Mucosa of gallbladder (tissue), 1 donor: ENCODE measurements at regions not wholly inside any gene's neighbourhood (a gene's known extent, or its start where the extent isn't known, plus 50 kb on each side); places are given as distances from the start of the nearest gene placed in this dataset.
"Not testable (repeated sequence)": the region's sequence is repeated elsewhere in the genome, so short reads cannot be mapped to it uniquely, and the experiment has no call there.

Experiments used
- DNase-seq: peaks from one replicate; pipeline ENCODE4 v3.0.0-alpha.2; 2020; ENCODE audit warnings: low spot score
- donor health status: DM: no; HTN: no; CAD: no.

DNA sequence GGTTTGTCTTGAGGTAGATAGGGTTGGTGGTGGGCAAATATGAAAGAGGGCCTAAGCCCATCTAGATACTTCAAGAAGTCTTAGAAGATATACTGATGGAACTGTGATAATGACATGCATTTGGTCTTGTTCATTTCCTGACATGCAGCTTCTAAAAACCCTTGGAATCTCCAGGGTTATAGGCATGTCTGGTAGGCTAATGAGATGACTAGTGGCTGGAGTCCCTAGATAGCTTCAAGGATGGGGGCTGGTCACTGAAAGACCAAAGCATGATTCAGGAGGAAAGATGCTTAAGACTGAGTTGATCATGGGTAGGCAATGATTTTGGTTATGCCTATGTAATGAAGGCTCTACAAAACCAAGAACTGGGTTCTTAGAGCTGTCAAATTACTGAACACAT, 217.9 kb upstream of the MOCS1 start:
- DNase-seq, result no peak

- DNase-seq, result no peak
Measured at GRCh38 chr6:40148882-40149573, 214.8 kb upstream of the MOCS1 start.

GRCh38 chr6:40146902-40147301, 212.6 kb upstream of the MOCS1 start:
- no peak for DNase-seq

GRCh38 chr6:40139447-40139846, 205.2 kb upstream of the MOCS1 start:
- no peak for DNase-seq

GRCh38 chr6:40138273-40138720, 204.0 kb upstream of the MOCS1 start:
- peak; percentile 67 for DNase-seq

DNA sequence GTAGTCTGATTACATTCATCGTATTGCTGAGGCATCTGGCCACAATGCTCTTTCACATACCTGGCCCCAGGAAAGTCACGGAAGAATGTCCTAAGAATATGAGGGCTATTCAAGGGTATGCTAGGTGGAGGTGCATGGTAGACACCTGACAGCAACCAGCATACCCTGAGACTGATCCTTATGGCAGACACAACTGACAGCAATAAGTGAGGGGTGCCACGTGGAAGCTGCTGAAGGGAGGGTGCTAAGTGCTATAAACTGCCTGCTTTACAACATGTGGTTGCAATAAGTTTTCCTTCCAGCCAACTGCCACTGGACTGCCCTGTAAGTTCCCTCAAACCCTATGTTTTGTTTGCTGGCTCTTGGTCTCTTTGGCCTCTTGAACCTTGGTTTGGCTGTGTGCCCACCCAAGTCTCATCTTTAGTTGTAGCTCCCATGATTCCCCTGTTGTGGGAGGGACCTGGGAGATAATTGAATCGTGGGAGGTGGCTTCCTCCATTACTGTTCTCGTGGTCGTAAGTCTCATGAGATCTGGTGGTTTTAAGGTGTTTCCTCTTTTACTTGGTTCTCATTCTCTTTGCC, 201.3 kb upstream of the MOCS1 start:
- DNase-seq, result no peak

DNA sequence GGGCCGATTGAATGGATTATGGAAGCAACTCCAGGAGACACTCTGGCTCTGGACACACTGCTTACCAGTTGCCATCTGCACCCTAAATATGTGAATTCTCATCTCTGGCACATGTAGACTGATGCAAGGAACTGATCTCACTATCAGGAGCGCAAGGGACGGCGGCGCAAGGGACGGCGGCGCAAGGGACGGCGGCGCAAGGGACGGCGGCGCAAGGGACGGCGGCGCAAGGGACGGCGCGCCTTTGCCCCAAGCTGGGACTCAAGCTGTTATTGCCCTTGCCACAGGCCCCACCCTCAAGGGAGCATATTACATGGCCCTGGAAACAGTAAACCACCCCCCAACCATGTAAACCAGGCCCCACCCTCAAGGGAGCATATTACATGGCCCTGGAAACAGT, 199.7 kb upstream of the MOCS1 start:
- not testable (repeated sequence) for DNase-seq

GRCh38 chr6:40131675-40132074, 197.4 kb upstream of the MOCS1 start:
- DNase-seq, result no peak

- DNase-seq, result peak; percentile 14
Measured at GRCh38 chr6:40128127-40128526, 193.9 kb upstream of the MOCS1 start.

- no peak for DNase-seq
Measured at GRCh38 chr6:40125680-40126394, 191.6 kb upstream of the MOCS1 start.

- DNase-seq, result no peak
Measured at GRCh38 chr6:40124924-40125323, 190.7 kb upstream of the MOCS1 start.

DNA sequence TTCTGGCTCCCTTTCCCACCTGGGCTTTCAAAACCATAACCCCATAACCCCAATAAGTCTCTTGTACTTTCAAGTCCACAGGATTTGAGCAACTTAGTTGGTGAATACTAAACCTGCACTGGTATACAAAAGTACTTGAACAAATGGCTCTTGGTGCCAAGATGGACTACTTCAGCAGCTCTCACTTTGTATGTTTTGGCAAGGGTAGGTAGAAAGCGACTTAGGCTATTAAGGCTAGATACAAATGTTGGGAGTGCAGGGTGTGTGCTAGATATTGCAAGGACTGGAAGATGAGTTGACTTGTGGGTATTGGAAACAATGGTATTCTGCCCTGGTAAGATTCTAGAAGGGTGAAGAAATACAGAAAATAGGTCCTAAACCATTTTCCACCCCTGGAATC, 182.6 kb upstream of the MOCS1 start:
- no peak for DNase-seq

- DNase-seq, result no peak
Measured at GRCh38 chr6:40112350-40112749, 178.1 kb upstream of the MOCS1 start.

DNA sequence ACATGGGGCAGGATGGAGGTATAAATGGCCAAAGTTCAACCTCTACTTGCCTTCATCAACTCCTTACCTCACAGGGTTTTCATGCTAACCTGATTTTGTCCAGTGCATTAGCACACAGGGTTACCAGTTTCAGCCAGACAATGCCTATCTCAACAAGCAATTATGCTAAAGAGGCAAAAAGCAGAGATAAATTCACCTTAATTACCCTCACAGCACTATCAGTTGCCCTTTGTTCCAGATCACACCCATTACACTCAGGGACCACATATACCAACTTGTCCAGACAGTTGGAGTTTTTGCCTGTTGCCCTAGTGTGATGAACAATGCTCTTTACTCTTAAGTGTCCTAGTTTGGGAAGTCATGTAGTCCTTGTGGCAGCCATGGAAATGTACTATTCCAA, 174.5 kb upstream of the MOCS1 start:
- DNase-seq, result no peak

- DNase-seq, result no peak
Measured at GRCh38 chr6:40106840-40107239, 172.6 kb upstream of the MOCS1 start.

GRCh38 chr6:40098774-40099173, 164.5 kb upstream of the MOCS1 start:
- no peak for DNase-seq

DNA sequence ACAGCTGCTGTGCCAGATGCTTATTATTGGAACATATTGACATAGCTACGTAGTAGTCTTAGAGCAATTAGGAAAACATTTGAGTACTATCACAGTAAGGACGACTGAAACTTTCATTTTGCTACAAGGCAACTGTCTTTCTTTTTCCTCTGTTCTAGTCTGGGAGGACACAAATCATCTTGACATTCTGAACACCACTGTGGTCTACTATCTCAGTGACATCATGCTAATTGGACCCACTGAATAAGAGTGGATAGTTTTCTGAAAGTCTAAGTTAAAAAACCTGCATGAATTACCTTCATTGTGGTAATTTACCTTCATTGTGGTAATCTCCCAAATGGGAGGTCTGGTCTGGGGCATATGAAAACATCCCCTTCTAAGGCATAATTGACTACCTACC, 163.3 kb upstream of the MOCS1 start:
- no peak for DNase-seq

DNA sequence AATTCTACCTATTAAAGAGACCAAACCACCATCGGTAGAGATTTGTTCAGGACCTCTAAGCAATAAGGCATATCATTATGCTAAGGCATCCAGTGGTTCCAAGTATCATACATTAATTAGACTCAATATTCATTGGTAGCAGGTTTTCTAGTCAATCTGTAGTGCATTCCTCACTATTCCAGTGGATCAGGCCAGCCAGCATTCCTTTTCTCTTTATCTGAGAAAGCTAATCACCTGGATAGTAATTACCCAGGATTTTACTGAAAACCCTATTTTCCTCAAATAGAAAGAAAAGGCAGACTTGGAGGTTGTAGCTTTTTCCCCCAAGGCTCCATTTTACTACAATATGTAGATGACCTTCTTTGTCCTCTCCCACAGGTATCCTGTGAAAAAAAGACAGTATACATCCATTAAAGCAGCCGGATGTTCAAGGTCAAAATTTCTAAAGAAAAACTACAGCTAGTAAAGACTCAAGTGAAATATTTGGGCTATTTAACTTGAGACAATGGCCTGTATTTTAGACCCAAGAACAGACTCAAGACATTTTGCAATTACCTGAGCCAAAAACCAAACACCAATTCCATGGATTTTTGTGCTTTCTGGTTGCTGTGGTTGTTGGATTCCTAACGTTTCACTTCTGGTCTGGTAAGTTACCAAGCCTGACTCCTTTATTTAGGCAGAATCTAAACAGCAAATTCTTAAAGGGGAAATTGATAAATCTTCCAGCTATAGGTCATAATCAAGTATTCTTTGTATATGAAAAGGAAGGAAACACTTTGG, 149.1 kb upstream of the MOCS1 start:
- no peak for DNase-seq

DNA sequence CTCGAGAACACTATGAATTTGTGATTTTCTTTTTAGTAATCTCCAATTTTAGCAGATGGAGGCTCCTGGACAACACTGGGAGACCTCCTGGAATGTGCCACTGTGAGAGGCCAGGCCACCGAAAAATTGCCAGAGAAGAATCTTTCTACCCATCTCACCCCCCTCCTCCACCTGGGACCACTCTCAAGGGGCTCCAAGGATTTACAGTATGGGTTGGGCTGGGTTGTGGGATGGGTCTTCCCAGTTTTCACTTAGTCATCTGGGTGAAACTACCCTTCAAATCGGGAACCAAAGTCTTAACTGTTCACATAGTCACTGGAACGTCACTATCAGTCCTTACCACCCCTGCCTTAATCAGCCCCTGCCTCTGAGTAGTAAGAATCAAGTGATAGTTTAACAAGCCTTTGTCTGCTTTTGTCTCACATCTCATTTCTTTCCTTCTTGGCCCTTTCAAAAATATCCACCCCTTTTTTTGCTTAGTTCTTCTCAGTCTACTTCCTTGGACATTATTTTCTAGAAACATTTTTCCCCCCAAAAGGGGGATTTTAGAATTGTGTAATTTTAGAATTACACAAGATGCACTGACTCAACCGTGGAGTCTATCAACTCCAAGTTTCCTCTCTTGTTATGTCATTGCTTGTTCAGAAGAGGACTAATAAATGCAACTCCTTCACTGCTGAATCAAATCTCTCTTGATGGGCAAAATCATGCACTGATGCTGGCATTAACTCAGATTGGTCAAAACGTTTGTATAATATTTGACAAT, 148.2 kb upstream of the MOCS1 start:
- no peak for DNase-seq

DNA sequence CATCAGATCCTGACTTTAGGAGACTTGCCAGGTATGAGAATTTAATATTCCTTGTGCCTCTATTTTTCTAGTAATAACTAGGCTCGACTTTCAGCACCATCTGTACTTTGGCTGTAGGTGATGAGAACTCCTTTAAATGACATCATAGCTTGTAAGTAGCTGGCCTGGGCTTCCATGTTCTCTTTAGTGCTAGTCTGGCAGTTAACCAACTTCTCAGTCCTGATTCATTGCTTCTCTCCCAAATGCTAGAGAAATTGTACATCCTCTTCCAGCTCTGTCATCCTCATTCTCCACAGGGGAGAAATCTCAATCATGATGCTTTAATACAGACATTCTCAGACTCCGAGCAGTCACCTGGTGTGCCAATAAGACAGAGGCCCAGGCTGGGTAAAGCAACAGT, 143.5 kb upstream of the MOCS1 start:
- no peak for DNase-seq

GRCh38 chr6:40077315-40077714, 143.1 kb upstream of the MOCS1 start:
- DNase-seq, result no peak
